ENCODE measurements at regions not wholly inside any gene's neighbourhood (a gene's known extent, or its start where the extent isn't known, plus 50 kb on each side); places are given as distances from the start of the nearest gene placed in this dataset.

DNA sequence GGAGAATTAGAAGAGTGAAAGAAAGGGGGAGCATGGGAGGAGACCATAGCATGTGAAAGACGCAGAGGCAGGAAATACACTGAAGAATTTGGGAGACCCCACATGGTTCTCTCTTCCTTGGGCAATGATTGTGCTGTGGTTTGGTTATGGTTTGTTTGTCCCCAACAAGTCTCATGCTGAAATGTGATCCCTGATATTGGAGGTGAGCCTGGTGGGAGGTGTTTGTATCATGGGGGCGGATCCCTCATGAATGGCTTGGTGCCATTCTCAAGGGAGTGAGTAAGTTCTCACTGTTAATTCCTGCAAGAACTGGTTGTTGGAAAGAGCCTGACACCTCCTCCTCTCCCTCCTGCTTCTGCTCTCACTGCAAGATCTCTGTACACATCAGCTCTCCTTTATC lies 78.6 kb upstream of the RAI2 start:
- no peak for DNase-seq
- no peaks in the 10 kb centered on the region for H3K27me3 ChIP-seq
- no peaks in the 10 kb centered on the region for H3K36me3 ChIP-seq
- no peaks in the 10 kb centered on the region for H3K9me3 ChIP-seq
- no peak for TF ChIP-seq POLR2A (IDR thresholded peaks at IDR 0.05)
- TF ChIP-seq, protein P1, sequence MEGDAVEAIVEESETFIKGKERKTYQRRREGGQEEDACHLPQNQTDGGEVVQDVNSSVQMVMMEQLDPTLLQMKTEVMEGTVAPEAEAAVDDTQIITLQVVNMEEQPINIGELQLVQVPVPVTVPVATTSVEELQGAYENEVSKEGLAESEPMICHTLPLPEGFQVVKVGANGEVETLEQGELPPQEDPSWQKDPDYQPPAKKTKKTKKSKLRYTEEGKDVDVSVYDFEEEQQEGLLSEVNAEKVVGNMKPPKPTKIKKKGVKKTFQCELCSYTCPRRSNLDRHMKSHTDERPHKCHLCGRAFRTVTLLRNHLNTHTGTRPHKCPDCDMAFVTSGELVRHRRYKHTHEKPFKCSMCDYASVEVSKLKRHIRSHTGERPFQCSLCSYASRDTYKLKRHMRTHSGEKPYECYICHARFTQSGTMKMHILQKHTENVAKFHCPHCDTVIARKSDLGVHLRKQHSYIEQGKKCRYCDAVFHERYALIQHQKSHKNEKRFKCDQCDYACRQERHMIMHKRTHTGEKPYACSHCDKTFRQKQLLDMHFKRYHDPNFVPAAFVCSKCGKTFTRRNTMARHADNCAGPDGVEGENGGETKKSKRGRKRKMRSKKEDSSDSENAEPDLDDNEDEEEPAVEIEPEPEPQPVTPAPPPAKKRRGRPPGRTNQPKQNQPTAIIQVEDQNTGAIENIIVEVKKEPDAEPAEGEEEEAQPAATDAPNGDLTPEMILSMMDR (IDR thresholded peaks at IDR 0.05), result no peak
- no peak overlapping the region for H3K27ac ChIP-seq
- no peaks in the 10 kb centered on the region for H3K4me1 ChIP-seq
- H3K4me3 ChIP-seq, result no peak overlapping the region

DNA sequence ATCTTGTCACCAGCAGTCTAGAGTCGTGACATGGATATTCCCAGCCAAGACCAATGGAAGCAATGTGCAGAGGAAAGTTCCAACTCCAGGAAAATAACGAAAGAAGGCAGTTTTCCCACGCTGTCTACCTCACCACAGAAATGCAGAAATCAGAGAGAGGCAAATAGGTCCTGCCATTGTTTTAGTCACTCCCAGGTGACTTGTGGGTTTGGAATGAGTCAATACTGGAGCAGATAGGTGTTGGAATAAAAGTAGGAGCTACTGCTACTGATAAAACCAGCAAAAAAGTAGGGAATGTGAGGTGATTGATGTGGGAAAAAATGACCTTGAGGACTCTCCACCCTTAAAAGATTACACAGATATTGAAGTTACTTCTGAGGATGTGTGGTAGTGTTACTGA lies 72.8 kb upstream of the RAI2 start:
- TF ChIP-seq, protein P1 (IDR thresholded peaks at IDR 0.05), result no peak
- TF ChIP-seq POLR2A (IDR thresholded peaks at IDR 0.05), result no peak
- Histone ChIP-seq H3K36me3 (no peaks in the 10 kb centered on the region), H3K4me3 (no peak overlapping the region), H3K4me1 (no peaks in the 10 kb centered on the region), H3K27ac (no peak overlapping the region), H3K27me3 (no peaks in the 10 kb centered on the region), H3K9me3 (no peaks in the 10 kb centered on the region)
- no peak for DNase-seq

DNA sequence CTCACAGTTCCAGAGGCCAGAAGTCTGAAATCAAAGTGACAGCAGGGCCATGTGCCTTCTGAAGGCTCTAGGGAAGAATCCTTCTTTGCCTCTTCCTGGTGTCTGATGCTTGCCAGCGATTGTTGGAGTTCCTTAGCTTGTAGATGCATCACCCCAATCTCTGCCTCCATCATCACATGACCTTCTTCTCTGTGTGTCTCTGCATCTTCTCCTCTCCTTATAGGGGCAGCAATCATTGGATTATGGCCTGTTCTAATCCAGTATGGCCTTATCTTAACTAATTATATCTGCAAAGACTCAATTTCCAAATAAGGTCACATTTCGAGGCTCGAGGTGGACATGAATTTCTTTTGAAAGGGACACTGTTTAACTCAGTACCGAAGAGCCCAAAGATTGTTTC lies 71.7 kb upstream of the RAI2 start:
- Histone ChIP-seq H3K4me1 (no peaks in the 10 kb centered on the region), H3K36me3 (no peaks in the 10 kb centered on the region), H3K27ac (no peak overlapping the region), H3K9me3 (no peaks in the 10 kb centered on the region), H3K4me3 (no peak overlapping the region), H3K27me3 (no peaks in the 10 kb centered on the region)
- no peak for DNase-seq
- TF ChIP-seq, protein P1 (IDR thresholded peaks at IDR 0.05), result no peak

DNA sequence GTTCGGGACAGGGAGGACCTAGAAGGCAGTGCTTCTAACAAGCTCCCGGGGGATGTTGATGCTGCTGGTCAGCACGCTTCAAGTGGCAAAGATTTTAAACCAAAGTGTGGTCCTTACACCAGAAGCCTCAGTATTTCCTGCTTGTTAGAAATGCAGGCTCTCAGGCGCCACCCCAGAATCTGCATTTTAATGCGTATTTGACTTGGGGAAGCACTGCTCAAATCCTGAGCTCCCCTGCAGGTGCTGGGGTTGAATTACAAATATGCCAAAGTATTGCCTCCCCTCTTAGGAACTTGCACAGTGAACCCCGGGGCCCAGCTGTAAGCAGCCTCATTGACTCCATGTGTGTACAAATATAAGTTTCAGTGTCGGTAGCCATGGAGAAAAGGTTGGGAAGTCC lies 70.8 kb upstream of the RAI2 start:
- H3K4me3 ChIP-seq, result no peak overlapping the region
- H3K27ac ChIP-seq, result no peak overlapping the region
- TF ChIP-seq, protein P1 (IDR thresholded peaks at IDR 0.05), result no peak
- no peak for TF ChIP-seq POLR2A (IDR thresholded peaks at IDR 0.05)
- H3K27me3 ChIP-seq, result no peaks in the 10 kb centered on the region
- H3K4me1 ChIP-seq, result no peaks in the 10 kb centered on the region
- no peak for DNase-seq
- no peaks in the 10 kb centered on the region for H3K9me3 ChIP-seq
- H3K36me3 ChIP-seq, result no peaks in the 10 kb centered on the region

DNA sequence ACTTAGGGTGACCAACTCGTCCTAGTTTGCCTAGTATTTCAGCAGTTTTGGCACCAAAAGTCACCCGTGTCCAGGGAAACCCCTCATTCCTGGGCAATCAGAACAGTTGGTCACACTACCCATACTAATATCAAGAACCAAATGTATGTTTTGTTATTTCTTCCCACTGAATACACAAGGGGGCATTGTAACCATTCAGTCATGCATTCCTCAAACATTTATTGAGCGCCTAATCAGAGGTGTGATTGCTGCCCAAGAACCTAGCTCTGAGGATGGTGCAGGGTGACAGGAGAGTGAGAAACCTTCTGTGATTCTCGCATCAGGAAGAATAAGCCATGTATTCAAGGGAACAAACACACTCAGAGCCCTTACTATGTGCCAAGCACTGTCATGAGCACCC lies 69.8 kb upstream of the RAI2 start:
- H3K4me1 ChIP-seq, result no peaks in the 10 kb centered on the region
- no peak for TF ChIP-seq POLR2A (IDR thresholded peaks at IDR 0.05)
- TF ChIP-seq, protein P1 (IDR thresholded peaks at IDR 0.05), result no peak
- H3K4me3 ChIP-seq, result no peak overlapping the region

DNA sequence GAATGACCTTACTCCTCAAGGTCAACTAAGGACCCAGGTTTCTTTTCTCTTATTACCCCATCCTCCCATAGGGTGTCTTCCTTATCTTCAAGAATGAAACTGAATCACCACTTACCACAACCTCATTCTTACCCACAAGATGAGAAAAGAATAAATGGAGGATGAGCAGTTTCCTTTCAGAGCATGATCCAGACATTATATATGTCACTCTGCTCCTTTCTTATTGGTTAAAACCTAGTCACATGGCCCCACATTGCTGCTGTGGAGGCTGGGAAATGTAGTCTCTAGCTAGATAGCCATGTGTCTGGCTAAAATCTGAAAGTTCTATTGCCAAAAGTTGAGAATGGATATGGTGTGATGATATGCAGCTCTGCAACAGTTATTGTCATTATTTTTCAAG lies 62.4 kb upstream of the RAI2 start:
- TF ChIP-seq, protein P1 (IDR thresholded peaks at IDR 0.05), result no peak
- no peak for TF ChIP-seq POLR2A (IDR thresholded peaks at IDR 0.05)
- no peaks in the 10 kb centered on the region for H3K9me3 ChIP-seq
- no peaks in the 10 kb centered on the region for H3K36me3 ChIP-seq
- no peak for DNase-seq
- no peaks in the 10 kb centered on the region for H3K27me3 ChIP-seq
- H3K4me1 ChIP-seq, result no peaks in the 10 kb centered on the region
- no peak overlapping the region for H3K4me3 ChIP-seq
- H3K27ac ChIP-seq, result no peak overlapping the region

More for the DNA sequence above, 69.8 kb upstream of the RAI2 start:
- Histone ChIP-seq H3K36me3 (no peaks in the 10 kb centered on the region), H3K27me3 (no peaks in the 10 kb centered on the region), H3K27ac (no peak overlapping the region), H3K9me3 (no peaks in the 10 kb centered on the region)
- no peak for DNase-seq
